Esophagus muscularis mucosa (tissue), 4 donors: ENCODE measurements at regions not wholly inside any gene's neighbourhood (a gene's known extent, or its start where the extent isn't known, plus 50 kb on each side); places are given as distances from the start of the nearest gene placed in this dataset.

Experiments used
- DNase-seq: peaks from one replicate; pipeline ENCODE4 v3.0.0-alpha.2; 2017; ENCODE audit errors: extremely low spot score
- H3K27ac ChIP-seq, 4 donors: fragments of 200-600 bp; sonication (generic); replicated peaks in 1 of 4; 1 replicate in 3 of 4; 2 replicates in 1 of 4; pipeline ENCODE4 v1.5.1; 2016 to 2019; ENCODE audit warnings: mild to moderate bottlenecking in 1 of 4
- H3K27me3 ChIP-seq, 4 donors: fragments of 200-600 bp; sonication (generic); one replicate each; pipeline versions ENCODE4 v1.5.1 to v1.6.0; 2016 to 2019
- H3K36me3 ChIP-seq, 4 donors: fragments of 200-600 bp; sonication (generic); one replicate each; pipeline ENCODE4 v1.5.1; 2016 to 2019
- H3K4me1 ChIP-seq, 4 donors: fragments of 200-600 bp; sonication (generic); one replicate each; pipeline ENCODE4 v1.5.1; 2016 to 2019
- H3K4me3 ChIP-seq, 4 donors: fragments of 200-600 bp; sonication (generic); 1 replicate in 2 of 4; 2 replicates in 2 of 4; pipeline ENCODE4 v1.5.1; 2016 to 2019; ENCODE audit warnings: mild to moderate bottlenecking in 4 of 4, moderate library complexity in 1 of 4
- H3K9me3 ChIP-seq, 4 donors: fragments of 200-600 bp; sonication (generic); 1 replicate in 3 of 4; 2 replicates in 1 of 4; pipeline ENCODE4 v1.5.1; 2016 to 2019
- EP300 ChIP-seq: sonication (generic); formaldehyde crosslinking; IDR thresholded peaks from one replicate; pipeline ENCODE4 v1.6.1; 2017; ENCODE audit warnings: antibody characterized with exemption
- POLR2A ChIP-seq: fragments of 450-650 bp; IDR thresholded peaks from one replicate; pipeline ENCODE4 v1.6.1; 2017; ENCODE audit warnings: antibody characterized with exemption, moderate library complexity, mild to moderate bottlenecking, low read depth
- POLR2AphosphoS5 ChIP-seq, 2 donors: sonication (generic); formaldehyde crosslinking; IDR thresholded peaks; one replicate each; pipeline ENCODE4 v1.6.1; 2017; ENCODE audit warnings: antibody characterized with exemption in 2 of 2
- WGBS: methylation state at CpG from one replicate; pipeline ENCODE4 v1.1.5; 2018; 5-methylcytosine and 5-hydroxymethylcytosine counted together
- intact Hi-C: fragments of 100-400 bp; cut with DNase I; formaldehyde crosslinking; loops from one replicate; pipeline ENCODE4 v1.15.1; 2023
- TF ChIP-seq, protein P1 (sequence below), 3 experiments: fragments of 200-600 bp in 2 of 3; fragments of 450-650 bp in 1 of 3; sonication (generic) in 2 of 3; IDR thresholded peaks; one replicate each; pipeline ENCODE4 v1.5.1; 2017 to 2019; ENCODE audit warnings: antibody characterized with exemption in 3 of 3, mild to moderate bottlenecking in 2 of 3, moderate library complexity in 1 of 3

DNA sequence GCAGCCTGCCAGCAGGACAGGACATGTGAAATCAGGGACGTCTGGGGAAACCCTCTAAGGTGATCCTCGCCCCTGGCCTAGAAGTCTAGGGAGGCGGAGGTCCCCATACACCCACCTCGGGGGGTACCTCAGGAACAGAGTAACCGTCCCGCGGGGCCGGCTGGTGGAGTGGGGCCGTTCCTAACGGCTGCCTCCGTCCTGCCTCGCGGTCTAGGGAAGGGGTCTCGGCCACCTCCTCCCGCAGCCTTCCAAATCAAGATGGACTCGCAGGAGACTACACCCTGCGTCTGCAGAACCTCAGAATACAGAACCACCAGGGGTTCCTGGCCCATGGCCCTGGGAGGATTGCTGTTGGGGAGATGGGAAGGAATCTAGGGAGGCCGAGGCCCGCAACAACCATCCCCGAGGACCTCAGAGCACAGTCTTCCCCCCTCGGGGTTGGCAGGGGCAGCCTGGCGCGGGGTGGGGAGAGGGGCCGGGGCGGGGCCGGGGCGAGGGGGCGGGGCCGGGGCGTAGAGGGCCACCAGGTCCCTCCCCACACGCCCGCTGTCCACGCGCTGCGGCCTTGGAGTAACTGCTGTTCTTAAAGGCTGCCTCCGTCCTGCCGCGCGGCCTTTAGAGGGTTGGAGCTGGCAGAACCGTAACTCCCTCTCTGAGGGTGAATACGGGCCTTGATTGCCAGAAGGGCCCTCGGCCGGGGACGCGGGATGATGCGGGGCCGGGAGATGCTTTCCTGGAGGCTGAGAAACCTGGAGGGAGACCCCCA, 89.0 kb upstream of the MLN start:
- intact Hi-C loops: no loop called here
- no peak overlapping the region for H3K27ac ChIP-seq
- TF ChIP-seq POLR2A (no peak), EP300 (no peak), POLR2AphosphoS5 (IDR thresholded peaks at IDR 0.05) (no peak)
- TF ChIP-seq, protein P1, sequence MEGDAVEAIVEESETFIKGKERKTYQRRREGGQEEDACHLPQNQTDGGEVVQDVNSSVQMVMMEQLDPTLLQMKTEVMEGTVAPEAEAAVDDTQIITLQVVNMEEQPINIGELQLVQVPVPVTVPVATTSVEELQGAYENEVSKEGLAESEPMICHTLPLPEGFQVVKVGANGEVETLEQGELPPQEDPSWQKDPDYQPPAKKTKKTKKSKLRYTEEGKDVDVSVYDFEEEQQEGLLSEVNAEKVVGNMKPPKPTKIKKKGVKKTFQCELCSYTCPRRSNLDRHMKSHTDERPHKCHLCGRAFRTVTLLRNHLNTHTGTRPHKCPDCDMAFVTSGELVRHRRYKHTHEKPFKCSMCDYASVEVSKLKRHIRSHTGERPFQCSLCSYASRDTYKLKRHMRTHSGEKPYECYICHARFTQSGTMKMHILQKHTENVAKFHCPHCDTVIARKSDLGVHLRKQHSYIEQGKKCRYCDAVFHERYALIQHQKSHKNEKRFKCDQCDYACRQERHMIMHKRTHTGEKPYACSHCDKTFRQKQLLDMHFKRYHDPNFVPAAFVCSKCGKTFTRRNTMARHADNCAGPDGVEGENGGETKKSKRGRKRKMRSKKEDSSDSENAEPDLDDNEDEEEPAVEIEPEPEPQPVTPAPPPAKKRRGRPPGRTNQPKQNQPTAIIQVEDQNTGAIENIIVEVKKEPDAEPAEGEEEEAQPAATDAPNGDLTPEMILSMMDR (IDR thresholded peaks at IDR 0.05): no peak
- no peaks in the 10 kb centered on the region for H3K36me3 ChIP-seq
- no peak for DNase-seq
- peaks cover 5 to 23% (median 22%) of the 10 kb centered on the region in 4 donors for H3K4me1 ChIP-seq
- H3K27me3 ChIP-seq: peaks cover 0 to 21% (median 0%) of the 10 kb centered on the region in 4 donors
- WGBS: 88% methylated on average over 42 of the region's 47 CpGs
- H3K4me3 ChIP-seq: no peak overlapping the region
- no peaks in the 10 kb centered on the region for H3K9me3 ChIP-seq

DNA sequence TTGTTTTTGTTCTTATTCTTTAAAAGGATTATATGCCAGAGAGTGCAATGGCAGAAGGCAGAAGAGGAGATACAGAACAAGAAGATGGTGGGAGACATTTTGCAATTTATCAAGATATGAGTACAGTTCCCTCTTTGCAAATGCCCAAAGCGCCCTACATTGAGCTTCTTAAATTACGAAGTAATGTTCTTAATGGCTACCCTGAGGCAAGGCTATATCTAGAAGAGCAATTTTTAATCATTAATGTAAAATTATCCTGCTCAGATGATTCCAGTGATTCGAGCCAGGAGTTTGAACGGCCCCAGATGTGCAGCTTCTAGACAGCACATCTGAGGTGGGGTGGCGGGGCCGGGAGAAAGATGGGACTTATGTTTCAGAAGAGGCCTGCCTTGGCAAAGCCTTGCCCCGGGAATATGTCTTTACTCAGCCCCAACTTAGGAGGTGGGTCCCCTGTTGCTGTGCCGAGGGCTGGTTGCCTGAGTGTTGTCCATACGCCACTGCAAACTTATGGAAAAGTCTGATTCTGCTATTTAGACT, 84.9 kb upstream of the MLN start:
- intact Hi-C loops: no loop called here
- no peak overlapping the region for H3K4me3 ChIP-seq
- no peak for DNase-seq
- no peaks in the 10 kb centered on the region for H3K36me3 ChIP-seq
- peaks cover 7 to 10% (median 9%) of the 10 kb centered on the region in 4 donors for H3K4me1 ChIP-seq
- 53% methylated on average over 9 of the region's 9 CpGs for WGBS
- H3K27me3 ChIP-seq: peaks cover 0 to 21% (median 0%) of the 10 kb centered on the region in 4 donors
- H3K27ac ChIP-seq: no peak overlapping the region
- H3K9me3 ChIP-seq: no peaks in the 10 kb centered on the region
- TF ChIP-seq, protein P1 (IDR thresholded peaks at IDR 0.05): no peak
- no peak for TF ChIP-seq POLR2AphosphoS5 (IDR thresholded peaks at IDR 0.05)
- no peak for TF ChIP-seq POLR2A
- TF ChIP-seq EP300: no peak

DNA sequence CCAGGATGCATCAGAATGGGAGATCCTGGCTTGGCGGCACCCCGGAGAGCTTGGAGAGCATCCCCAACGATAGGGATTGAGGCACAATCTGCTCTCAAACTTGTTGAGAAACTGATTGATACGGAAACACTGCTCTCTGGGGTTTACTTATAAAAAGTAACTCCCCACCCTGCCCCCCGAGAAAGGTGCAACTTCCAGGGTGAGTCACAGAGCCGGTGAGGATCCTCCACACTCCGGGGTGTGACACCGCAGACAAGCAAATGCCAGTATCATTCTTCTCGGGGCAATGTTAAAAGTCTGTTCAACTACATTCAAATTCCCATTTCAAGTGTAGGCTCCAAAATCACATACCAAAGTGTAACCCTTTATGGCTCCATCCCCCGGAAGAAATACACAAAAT, 84.4 kb upstream of the MLN start:
- Histone ChIP-seq H3K36me3 (no peaks in the 10 kb centered on the region), H3K27me3 (peaks cover 0 to 21% (median 0%) of the 10 kb centered on the region in 4 donors), H3K4me1 (peaks cover 7 to 10% (median 9%) of the 10 kb centered on the region in 4 donors), H3K4me3 (no peak overlapping the region), H3K9me3 (no peaks in the 10 kb centered on the region), H3K27ac (no peak overlapping the region)
- DNase-seq: no peak
- TF ChIP-seq POLR2AphosphoS5 (IDR thresholded peaks at IDR 0.05): no peak
- TF ChIP-seq EP300: no peak
- TF ChIP-seq POLR2A: no peak
- TF ChIP-seq, protein P1 (IDR thresholded peaks at IDR 0.05): no peak
- intact Hi-C loops: no loop called here
- 64% methylated on average over 10 of the region's 10 CpGs for WGBS

DNA sequence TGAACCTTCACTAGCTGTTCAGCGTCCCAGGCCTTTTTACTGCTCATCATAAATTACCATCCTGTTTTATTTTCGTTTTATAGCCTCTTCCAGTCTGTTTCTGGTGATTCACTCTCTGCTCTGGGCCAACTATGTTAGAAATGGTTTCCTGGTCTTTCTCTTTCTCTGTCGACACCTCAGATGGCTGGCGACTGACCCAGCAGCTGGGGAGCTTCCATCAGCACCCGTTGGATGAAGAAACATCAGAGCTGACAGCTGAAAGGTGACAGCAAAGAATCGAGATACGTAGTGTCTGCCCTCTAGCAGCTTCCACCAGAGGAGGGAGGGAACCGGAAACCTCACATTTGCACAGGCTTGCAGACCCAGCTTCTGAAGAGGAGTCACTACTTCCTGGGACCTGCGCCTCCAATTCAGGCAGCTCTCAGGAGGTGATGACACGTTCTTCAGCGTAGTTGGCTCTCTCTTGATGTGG, 82.9 kb upstream of the MLN start:
- H3K27ac ChIP-seq: no peak overlapping the region
- intact Hi-C loops: no loop called here
- H3K4me1 ChIP-seq: peaks cover 13 to 19% (median 16%) of the 10 kb centered on the region in 4 donors

More for the DNA sequence above, 82.9 kb upstream of the MLN start:
- H3K9me3 ChIP-seq: no peaks in the 10 kb centered on the region
- TF ChIP-seq EP300: no peak
- TF ChIP-seq POLR2AphosphoS5 (IDR thresholded peaks at IDR 0.05): peak; percentile 54 to 81
- TF ChIP-seq POLR2A: no peak
- TF ChIP-seq, protein P1 (IDR thresholded peaks at IDR 0.05): no peak
- WGBS: 40% methylated on average over 11 of the region's 11 CpGs
- H3K36me3 ChIP-seq: no peaks in the 10 kb centered on the region
- peaks cover 0 to 13% (median 0%) of the 10 kb centered on the region in 4 donors for H3K27me3 ChIP-seq
- no peak for DNase-seq
- no peak overlapping the region for H3K4me3 ChIP-seq
